ENCODE measurements at regions not wholly inside any gene's neighbourhood (a gene's known extent, or its start where the extent isn't known, plus 50 kb on each side); places are given as distances from the start of the nearest gene placed in this dataset.
A peak's percentile ranks its signal among the peaks of the same experiment; 100 is the strongest.

- no peaks in the 10 kb centered on the region for H3K79me2 ChIP-seq (ENCODE audit: low read length)
- H3K27ac ChIP-seq (ENCODE audit: low read length): no peak overlapping the region
- DNase-seq (no peak), ATAC-seq (no peak)
- intact Hi-C loops (cut with micrococcal nuclease): no loop called here
- H3K9me3 ChIP-seq (ENCODE audit: low read length): no peaks in the 10 kb centered on the region
- H3K4me1 ChIP-seq (ENCODE audit: insufficient read depth, low read length): no peaks in the 10 kb centered on the region
- POLR2A ChIA-PET (ENCODE audit: unreplicated experiment): no interaction called here
- H3K9ac ChIP-seq (ENCODE audit: low read length): no peak overlapping the region
- no peaks in the 10 kb centered on the region for H3F3A ChIP-seq (ENCODE audit: low read length, unreplicated experiment)
- no peaks in the 10 kb centered on the region for H3K9me2 ChIP-seq (replicated peaks; ENCODE audit: low read length)
- H3K4me3 ChIP-seq (ENCODE audit: low read length): no peak overlapping the region
- no peaks in the 10 kb centered on the region for H3K36me3 ChIP-seq (ENCODE audit: low read depth, low read length)
- no peaks in the 10 kb centered on the region for H4K20me1 ChIP-seq (ENCODE audit: low read length)
- BruUV-seq (replicated peaks): no TSS peak
- no peaks in the 10 kb centered on the region for H3K27me3 ChIP-seq (ENCODE audit: low read length)
- CTCF ChIA-PET: no interaction called here
- H2AFZ ChIP-seq (ENCODE audit: low read length): no peak overlapping the region
- H3K4me2 ChIP-seq (ENCODE audit: low read length): no peak overlapping the region
- TF ChIP-seq EZH2 (IDR thresholded peaks at IDR 0.05; ENCODE audit: low read length, unreplicated experiment): no peak
- TF ChIP-seq CTCF (conservative IDR thresholded peaks at IDR 0.05; ENCODE audit: low read depth, low read length): no peak
- TF ChIP-seq EZH2phosphoT487 (IDR thresholded peaks at IDR 0.05; ENCODE audit: borderline replicate concordance, low read length): no peak
These were observed 894.4 kb downstream of the SLITRK5 start for GRCh38 chr13:88565566-88565965.

GRCh38 chr13:88585861-88586260 lies 914.7 kb downstream of the SLITRK5 start:
- no peak for DNase-seq
- Histone ChIP-seq H3K27me3 (ENCODE audit: low read length) (no peaks in the 10 kb centered on the region), H3K4me3 (ENCODE audit: low read length) (no peak overlapping the region), H3K9me3 (ENCODE audit: low read length) (no peaks in the 10 kb centered on the region), H3F3A (ENCODE audit: low read length, unreplicated experiment) (no peaks in the 10 kb centered on the region), H3K4me2 (ENCODE audit: low read length) (no peak overlapping the region), H3K27ac (ENCODE audit: low read length) (no peak overlapping the region), H3K79me2 (ENCODE audit: low read length) (no peaks in the 10 kb centered on the region), H4K20me1 (ENCODE audit: low read length) (no peaks in the 10 kb centered on the region), H2AFZ (ENCODE audit: low read length) (no peak overlapping the region), H3K4me1 (ENCODE audit: insufficient read depth, low read length) (no peaks in the 10 kb centered on the region), H3K9me2 (replicated peaks; ENCODE audit: low read length) (no peaks in the 10 kb centered on the region), H3K9ac (ENCODE audit: low read length) (no peak overlapping the region), H3K36me3 (ENCODE audit: low read depth, low read length) (no peaks in the 10 kb centered on the region)
- ATAC-seq: no peak
- no TSS peak for BruUV-seq (replicated peaks)
- CTCF ChIA-PET: no interaction called here
- no peak for TF ChIP-seq EZH2phosphoT487 (IDR thresholded peaks at IDR 0.05; ENCODE audit: borderline replicate concordance, low read length)
- no peak for TF ChIP-seq EZH2 (IDR thresholded peaks at IDR 0.05; ENCODE audit: low read length, unreplicated experiment)
- intact Hi-C loops (cut with micrococcal nuclease): no loop called here
- POLR2A ChIA-PET (ENCODE audit: unreplicated experiment): no interaction called here

- Histone ChIP-seq H3K4me3 (ENCODE audit: low read length) (no peak overlapping the region), H2AFZ (ENCODE audit: low read length) (no peak overlapping the region)
- CTCF ChIA-PET: no interaction called here
These were observed 915.1 kb downstream of the SLITRK5 start for GRCh38 chr13:88586263-88586662.

More at GRCh38 chr13:88586263-88586662, 915.1 kb downstream of the SLITRK5 start:
- no TSS peak for BruUV-seq (replicated peaks)
- H3K9me2 ChIP-seq (replicated peaks; ENCODE audit: low read length): no peaks in the 10 kb centered on the region
- ATAC-seq: no peak
- no peaks in the 10 kb centered on the region for H3K4me1 ChIP-seq (ENCODE audit: insufficient read depth, low read length)
- H3F3A ChIP-seq (ENCODE audit: low read length, unreplicated experiment): no peaks in the 10 kb centered on the region
- no peaks in the 10 kb centered on the region for H3K79me2 ChIP-seq (ENCODE audit: low read length)
- H4K20me1 ChIP-seq (ENCODE audit: low read length): no peaks in the 10 kb centered on the region
- H3K27me3 ChIP-seq (ENCODE audit: low read length): no peaks in the 10 kb centered on the region
- POLR2A ChIA-PET (ENCODE audit: unreplicated experiment): no interaction called here
- H3K36me3 ChIP-seq (ENCODE audit: low read depth, low read length): no peaks in the 10 kb centered on the region
- H3K27ac ChIP-seq (ENCODE audit: low read length): no peak overlapping the region
- H3K9ac ChIP-seq (ENCODE audit: low read length): no peak overlapping the region
- H3K9me3 ChIP-seq (ENCODE audit: low read length): no peaks in the 10 kb centered on the region
- H3K4me2 ChIP-seq (ENCODE audit: low read length): no peak overlapping the region
- TF ChIP-seq EZH2phosphoT487 (IDR thresholded peaks at IDR 0.05; ENCODE audit: borderline replicate concordance, low read length) (no peak), EZH2 (IDR thresholded peaks at IDR 0.05; ENCODE audit: low read length, unreplicated experiment) (no peak), CTCF (conservative IDR thresholded peaks at IDR 0.05; ENCODE audit: low read depth, low read length) (no peak)
- intact Hi-C loops (cut with micrococcal nuclease): no loop called here
- DNase-seq: peak; percentile 6
